ENCODE measurements at regions not wholly inside any gene's neighbourhood (a gene's known extent, or its start where the extent isn't known, plus 50 kb on each side); places are given as distances from the start of the nearest gene placed in this dataset.
A peak's percentile ranks its signal among the peaks of the same experiment; 100 is the strongest.
"Not testable (repeated sequence)": the region's sequence is repeated elsewhere in the genome, so short reads cannot be mapped to it uniquely, and the experiment has no call there.

DNA sequence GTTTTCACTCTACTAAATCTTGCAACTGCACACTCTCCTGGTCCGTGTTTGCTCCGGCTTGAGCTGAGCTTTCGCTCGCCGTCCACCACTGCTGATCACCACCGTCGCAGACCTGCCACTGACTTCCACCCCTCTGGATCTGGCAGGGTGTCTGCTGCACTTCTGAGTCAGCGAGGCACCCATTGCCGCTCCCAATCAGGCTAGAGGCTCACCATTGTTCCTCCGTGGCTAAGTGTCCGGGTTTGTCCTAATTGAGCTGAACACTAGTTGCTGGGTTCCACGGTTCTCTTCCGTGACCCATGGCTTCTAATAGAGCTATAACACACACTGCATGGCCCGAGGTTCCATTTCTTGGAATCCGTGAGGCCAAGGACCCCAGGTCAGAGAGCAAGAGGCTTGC, 98.6 kb upstream of the GPR6 start:
- Histone ChIP-seq H3K23ac (ENCODE audit: low read length in 2 of 2) (no peak overlapping the region), H2BK15ac (ENCODE audit: low read depth, poor library complexity, severe bottlenecking) (no peak overlapping the region), H2BK120ac (ENCODE audit: low read depth, low read length) (no peak overlapping the region), H3K4me1 (ENCODE audit: control insufficient read depth, insufficient read depth, low read depth, low read length) (peaks cover 9% of the 10 kb centered on the region), H3K9ac (ENCODE audit: low read length) (no peak overlapping the region), H3K4me2 (ENCODE audit: low read length, poor library complexity, severe bottlenecking) (no peak overlapping the region), H2AK5ac (ENCODE audit: low read length, severe bottlenecking) (no peak overlapping the region), H3K27ac (ENCODE audit: low read length, poor library complexity, severe bottlenecking) (no peak overlapping the region), H2AFZ (ENCODE audit: low read depth, low read length) (no peak overlapping the region), H3K4me3 (ENCODE audit: insufficient read depth in 1 of 2, low read depth in 1 of 2, low read length in 2 of 2) (no peak overlapping the region), H3K36me3 (ENCODE audit: control insufficient read depth in 1 of 2, insufficient read depth in 2 of 2, low read depth in 1 of 2, low read length in 2 of 2) (no peaks in the 10 kb centered on the region), H3K79me1 (replicated peaks; ENCODE audit: low read length, poor library complexity, severe bottlenecking) (no peaks in the 10 kb centered on the region), H2BK5ac (ENCODE audit: low read depth, low read length, poor library complexity, severe bottlenecking) (no peak overlapping the region), H3K27me3 (ENCODE audit: control insufficient read depth in 1 of 2, insufficient read depth in 1 of 2, low read length in 2 of 2) (no peaks in the 10 kb centered on the region), H4K91ac (ENCODE audit: low read length) (no peak overlapping the region), H3K14ac (ENCODE audit: low read length in 2 of 2) (no peak overlapping the region), H3K18ac (ENCODE audit: low read depth in 1 of 2, low read length in 2 of 2) (no peak overlapping the region), H3K4ac (ENCODE audit: low read depth in 1 of 2, low read length in 2 of 2) (no peak overlapping the region), H3K9me3 (ENCODE audit: control insufficient read depth, low read length) (no peaks in the 10 kb centered on the region), H4K8ac (ENCODE audit: low read length) (no peak overlapping the region), H2BK12ac (ENCODE audit: low read length in 2 of 2) (peak overlapping the region in 1 of 2 experiments; percentile 54)
- DNase-seq, result no peak
- WGBS, result 91% methylated on average over 15 of the region's 15 CpGs

DNA sequence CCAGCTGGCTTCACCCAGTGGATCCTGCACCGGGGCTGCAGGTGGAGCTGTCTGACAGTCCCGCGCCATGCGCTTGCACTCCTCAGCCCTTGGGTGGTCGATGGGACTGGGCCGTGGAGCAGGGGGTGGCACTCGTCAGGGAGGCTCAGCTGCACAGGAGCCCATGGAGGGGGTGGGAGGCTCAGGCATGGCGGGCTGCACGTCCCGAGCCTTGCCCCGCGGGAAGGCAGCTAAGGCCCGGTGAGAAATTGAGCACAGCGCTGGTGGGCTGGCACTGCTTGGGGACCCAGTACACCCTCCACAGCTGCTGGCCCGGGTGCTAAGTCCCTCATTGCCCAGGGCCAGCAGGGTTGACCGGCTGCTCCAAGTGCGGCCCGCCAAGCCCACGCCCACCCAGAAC, 97.0 kb upstream of the GPR6 start:
- H3K23ac ChIP-seq (ENCODE audit: low read length in 2 of 2); H3K36me3 ChIP-seq (ENCODE audit: control insufficient read depth in 1 of 2, insufficient read depth in 2 of 2, low read depth in 1 of 2, low read length in 2 of 2); H4K8ac ChIP-seq (ENCODE audit: low read length); H3K9me3 ChIP-seq (ENCODE audit: control insufficient read depth, low read length); H3K27me3 ChIP-seq (ENCODE audit: control insufficient read depth in 1 of 2, insufficient read depth in 1 of 2, low read length in 2 of 2); H3K14ac ChIP-seq (ENCODE audit: low read length in 2 of 2); H3K4me2 ChIP-seq (ENCODE audit: low read length, poor library complexity, severe bottlenecking); H3K79me1 ChIP-seq (replicated peaks; ENCODE audit: low read length, poor library complexity, severe bottlenecking); DNase-seq; H2BK120ac ChIP-seq (ENCODE audit: low read depth, low read length); H3K27ac ChIP-seq (ENCODE audit: low read length, poor library complexity, severe bottlenecking); H2BK15ac ChIP-seq (ENCODE audit: low read depth, poor library complexity, severe bottlenecking); H3K4me3 ChIP-seq (ENCODE audit: insufficient read depth in 1 of 2, low read depth in 1 of 2, low read length in 2 of 2); H3K4me1 ChIP-seq (ENCODE audit: control insufficient read depth, insufficient read depth, low read depth, low read length); H2BK5ac ChIP-seq (ENCODE audit: low read depth, low read length, poor library complexity, severe bottlenecking); H2AFZ ChIP-seq (ENCODE audit: low read depth, low read length); H3K9ac ChIP-seq (ENCODE audit: low read length); H2AK5ac ChIP-seq (ENCODE audit: low read length, severe bottlenecking): not testable (repeated sequence)
- WGBS, result 90% methylated on average over 19 of the region's 19 CpGs
- Histone ChIP-seq H2BK12ac (ENCODE audit: low read length in 2 of 2) (peak overlapping the region in 1 of 2 experiments; percentile 15), H4K91ac (ENCODE audit: low read length) (peak overlapping the region; percentile 61), H3K4ac (ENCODE audit: low read depth in 1 of 2, low read length in 2 of 2) (peak overlapping the region in 1 of 2 experiments; percentile 51), H3K18ac (ENCODE audit: low read depth in 1 of 2, low read length in 2 of 2) (peak overlapping the region in 1 of 2 experiments; percentile 40)

DNA sequence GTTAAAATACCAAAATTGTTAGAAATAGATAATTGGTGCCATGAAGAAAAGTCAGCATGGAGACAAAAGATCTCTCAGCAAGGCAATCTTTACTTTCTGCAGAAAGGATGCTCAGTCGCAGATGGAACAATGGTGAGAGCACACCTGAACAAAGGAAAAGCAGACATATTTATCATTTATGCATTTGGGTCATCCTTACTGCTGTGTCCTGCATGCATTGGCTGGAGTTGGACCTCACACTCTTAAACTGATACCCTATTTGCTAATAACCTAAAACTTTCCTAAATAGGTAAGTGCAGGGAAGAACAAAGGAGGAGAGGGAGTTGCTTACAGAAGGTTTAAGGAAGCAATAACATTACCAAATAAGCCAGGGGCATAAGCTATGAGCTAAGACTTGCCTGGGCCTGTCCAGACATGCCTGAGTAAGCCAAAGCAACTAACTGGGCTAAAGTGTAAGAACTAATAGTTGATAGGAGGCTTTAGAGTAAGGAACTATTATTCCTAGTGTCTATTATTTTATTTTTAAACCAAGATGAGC, 96.1 kb upstream of the GPR6 start:
- not testable (repeated sequence) for H2BK12ac ChIP-seq (ENCODE audit: low read length in 2 of 2); H3K36me3 ChIP-seq (ENCODE audit: control insufficient read depth in 1 of 2, insufficient read depth in 2 of 2, low read depth in 1 of 2, low read length in 2 of 2); H3K4me3 ChIP-seq (ENCODE audit: insufficient read depth in 1 of 2, low read depth in 1 of 2, low read length in 2 of 2); H3K14ac ChIP-seq (ENCODE audit: low read length in 2 of 2); H3K4me1 ChIP-seq (ENCODE audit: control insufficient read depth, insufficient read depth, low read depth, low read length); H3K4me2 ChIP-seq (ENCODE audit: low read length, poor library complexity, severe bottlenecking); H2AK5ac ChIP-seq (ENCODE audit: low read length, severe bottlenecking); H3K23ac ChIP-seq (ENCODE audit: low read length in 2 of 2); H2BK5ac ChIP-seq (ENCODE audit: low read depth, low read length, poor library complexity, severe bottlenecking); H4K8ac ChIP-seq (ENCODE audit: low read length); H2BK120ac ChIP-seq (ENCODE audit: low read depth, low read length); H2BK15ac ChIP-seq (ENCODE audit: low read depth, poor library complexity, severe bottlenecking); H3K79me1 ChIP-seq (replicated peaks; ENCODE audit: low read length, poor library complexity, severe bottlenecking); H4K91ac ChIP-seq (ENCODE audit: low read length); H3K27me3 ChIP-seq (ENCODE audit: control insufficient read depth in 1 of 2, insufficient read depth in 1 of 2, low read length in 2 of 2); H2AFZ ChIP-seq (ENCODE audit: low read depth, low read length); H3K18ac ChIP-seq (ENCODE audit: low read depth in 1 of 2, low read length in 2 of 2); H3K9me3 ChIP-seq (ENCODE audit: control insufficient read depth, low read length)
- Histone ChIP-seq H3K4ac (ENCODE audit: low read depth in 1 of 2, low read length in 2 of 2) (peak overlapping the region in 1 of 2 experiments; percentile 80), H3K9ac (ENCODE audit: low read length) (peak overlapping the region; percentile 51), H3K27ac (ENCODE audit: low read length, poor library complexity, severe bottlenecking) (peak overlapping the region; percentile 53)
- DNase-seq, result peak; percentile 15
- WGBS, result 92% methylated on average over 1 of the region's 1 CpG

DNA sequence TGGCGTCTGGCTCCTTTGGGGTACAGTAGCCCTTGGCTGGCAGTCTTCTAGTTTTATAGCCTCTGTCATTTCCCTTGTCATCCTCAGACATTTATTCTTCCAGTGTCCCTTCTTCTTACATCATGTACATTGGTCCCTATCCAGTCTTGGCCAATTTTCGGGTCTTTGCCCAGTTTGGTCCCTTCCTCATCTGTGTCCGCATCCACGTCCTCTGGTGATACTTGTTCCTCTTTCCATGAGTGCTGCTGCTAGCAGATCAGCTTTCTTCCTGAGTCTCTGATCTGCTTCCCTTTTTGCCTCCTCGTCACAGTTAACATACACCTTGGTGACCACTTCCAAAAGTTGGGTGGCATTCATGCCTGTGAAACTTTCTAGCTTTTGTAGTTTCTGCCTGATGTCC, 86.2 kb upstream of the GPR6 start:
- Histone ChIP-seq H3K4ac (ENCODE audit: low read depth in 1 of 2, low read length in 2 of 2) (no peak overlapping the region), H2BK15ac (ENCODE audit: low read depth, poor library complexity, severe bottlenecking) (no peak overlapping the region), H3K36me3 (ENCODE audit: control insufficient read depth in 1 of 2, insufficient read depth in 2 of 2, low read depth in 1 of 2, low read length in 2 of 2) (no peaks in the 10 kb centered on the region), H3K27ac (ENCODE audit: low read length, poor library complexity, severe bottlenecking) (no peak overlapping the region), H3K27me3 (ENCODE audit: control insufficient read depth in 1 of 2, insufficient read depth in 1 of 2, low read length in 2 of 2) (peaks cover 0 to 7% of the 10 kb centered on the region in 2 experiments), H3K4me1 (ENCODE audit: control insufficient read depth, insufficient read depth, low read depth, low read length) (no peaks in the 10 kb centered on the region), H4K91ac (ENCODE audit: low read length) (no peak overlapping the region), H3K79me1 (replicated peaks; ENCODE audit: low read length, poor library complexity, severe bottlenecking) (no peaks in the 10 kb centered on the region), H3K9me3 (ENCODE audit: control insufficient read depth, low read length) (no peaks in the 10 kb centered on the region), H3K18ac (ENCODE audit: low read depth in 1 of 2, low read length in 2 of 2) (no peak overlapping the region), H3K9ac (ENCODE audit: low read length) (no peak overlapping the region), H2AFZ (ENCODE audit: low read depth, low read length) (no peak overlapping the region), H3K4me3 (ENCODE audit: insufficient read depth in 1 of 2, low read depth in 1 of 2, low read length in 2 of 2) (no peak overlapping the region), H3K14ac (ENCODE audit: low read length in 2 of 2) (peak overlapping the region in 1 of 2 experiments; percentile 3), H3K23ac (ENCODE audit: low read length in 2 of 2) (no peak overlapping the region), H3K4me2 (ENCODE audit: low read length, poor library complexity, severe bottlenecking) (no peak overlapping the region), H2BK120ac (ENCODE audit: low read depth, low read length) (no peak overlapping the region), H2BK12ac (ENCODE audit: low read length in 2 of 2) (no peak overlapping the region), H4K8ac (ENCODE audit: low read length) (no peak overlapping the region), H2AK5ac (ENCODE audit: low read length, severe bottlenecking) (no peak overlapping the region), H2BK5ac (ENCODE audit: low read depth, low read length, poor library complexity, severe bottlenecking) (no peak overlapping the region)
- WGBS, result 90% methylated on average over 5 of the region's 5 CpGs
- DNase-seq, result no peak

Measured in mesenchymal stem cell (in vitro differentiated cells and primary cell).